Frontal cortex (tissue), 3 donors: ENCODE measurements at regions not wholly inside any gene's neighbourhood (a gene's known extent, or its start where the extent isn't known, plus 50 kb on each side); places are given as distances from the start of the nearest gene placed in this dataset.

Experiments
- DNase-seq, 2 donors: peaks; one replicate each; pipeline ENCODE4 v3.0.0; 2012; ENCODE audit warnings: low spot score in 2 of 2
- FAIRE-seq: peaks from 2 replicates; lab custom pipeline; 2012; peaks lifted over from hg19 to GRCh38; lab: Jason Lieb, UNC
- donor health status: control.
- donor health status: control.
- donor health status: control.

- DNase-seq, result no peak
Observed at GRCh38 chr3:67854663-67855062, 200.3 kb upstream of the SUCLG2 start.

DNA sequence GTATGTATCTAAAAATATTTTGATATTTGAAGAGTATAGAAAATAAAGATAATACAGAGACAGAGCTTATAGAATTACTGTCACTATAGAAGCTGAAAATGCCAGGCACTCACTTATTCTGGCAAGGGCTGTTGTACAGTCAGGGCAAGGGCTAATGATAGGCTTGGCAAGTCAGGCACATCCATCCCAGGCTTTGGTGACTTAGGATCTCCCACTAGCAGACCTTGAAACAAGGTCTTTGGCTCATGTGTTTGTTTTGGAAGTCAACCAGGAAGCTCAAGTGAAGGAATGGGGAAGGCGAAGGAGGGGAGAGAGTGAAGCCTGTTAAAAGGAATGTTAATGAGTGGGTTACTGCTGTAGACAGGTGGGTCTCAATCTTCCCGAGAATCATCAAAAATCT is 199.1 kb upstream of the SUCLG2 start:
- FAIRE-seq (no peak), DNase-seq (no peak)

More at GRCh38 chr3:67854663-67855062, 200.3 kb upstream of the SUCLG2 start:
- no peak for FAIRE-seq

DNA sequence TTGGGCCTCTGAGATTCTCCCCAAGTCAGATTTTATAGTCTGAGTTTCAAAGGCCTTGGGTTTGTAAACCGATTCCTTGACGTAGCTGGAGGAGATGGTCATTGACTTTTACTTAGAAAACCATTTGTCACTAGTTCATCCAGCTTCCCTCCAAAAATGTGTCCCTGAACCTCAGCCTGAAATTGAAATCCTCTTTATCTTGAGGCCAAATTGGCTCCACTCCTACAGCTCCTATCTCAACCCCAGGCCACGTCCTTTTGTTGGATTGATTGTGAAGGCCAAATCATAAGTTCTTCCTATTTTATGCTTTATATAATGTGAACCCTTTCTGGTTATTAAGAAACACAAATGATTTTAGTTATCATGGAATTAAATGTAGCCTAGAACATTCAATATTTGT is 193.9 kb upstream of the SUCLG2 start:
- DNase-seq, result no peak
- FAIRE-seq, result no peak

GRCh38 chr3:67846166-67846565 is 191.8 kb upstream of the SUCLG2 start:
- DNase-seq (no peak), FAIRE-seq (no peak)

DNA sequence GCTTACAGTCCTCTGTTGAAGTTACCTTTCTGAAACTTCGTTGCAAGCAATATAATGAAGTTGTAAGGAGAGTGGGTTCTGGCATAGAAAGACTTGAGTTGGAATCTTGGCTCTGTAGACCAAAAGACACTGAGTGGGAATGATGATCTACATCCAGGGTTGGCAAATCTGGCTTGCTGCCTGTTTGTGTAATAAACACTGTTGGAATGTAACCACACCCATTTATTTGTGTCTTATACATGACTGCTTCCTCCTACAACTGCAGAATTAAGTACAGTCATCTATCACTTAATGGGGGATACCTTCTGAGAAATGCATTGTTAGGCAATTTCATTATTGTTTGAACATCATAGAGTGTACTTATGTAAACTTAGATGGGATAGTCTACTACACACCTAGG is 178.4 kb upstream of the SUCLG2 start:
- DNase-seq, result no peak
- FAIRE-seq, result no peak

GRCh38 chr3:67831262-67831661 is 176.8 kb upstream of the SUCLG2 start:
- DNase-seq (no peak), FAIRE-seq (no peak)

- no peak for FAIRE-seq
- no peak for DNase-seq
Observed at GRCh38 chr3:67828486-67829010, 174.1 kb upstream of the SUCLG2 start.

DNA sequence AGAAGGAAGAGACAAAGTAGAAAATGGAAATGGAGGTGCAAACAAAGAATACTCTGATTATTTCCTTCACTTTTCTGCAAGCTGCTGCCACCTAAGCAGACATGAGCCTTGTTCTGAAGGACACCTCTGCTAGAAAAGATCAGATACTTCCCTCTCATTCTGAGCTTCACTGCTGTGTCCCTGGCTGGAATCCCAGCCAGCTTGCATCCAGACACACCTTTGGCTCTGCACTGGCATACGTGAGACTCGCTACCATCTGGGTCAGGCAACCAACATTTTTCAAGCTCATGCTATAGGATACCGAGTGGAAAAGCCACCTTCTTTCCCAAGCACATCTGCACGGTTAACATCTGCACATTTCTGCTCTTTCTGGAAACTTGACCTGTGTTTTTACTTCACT is 166.7 kb upstream of the SUCLG2 start:
- DNase-seq, result no peak
- no peak for FAIRE-seq

DNA sequence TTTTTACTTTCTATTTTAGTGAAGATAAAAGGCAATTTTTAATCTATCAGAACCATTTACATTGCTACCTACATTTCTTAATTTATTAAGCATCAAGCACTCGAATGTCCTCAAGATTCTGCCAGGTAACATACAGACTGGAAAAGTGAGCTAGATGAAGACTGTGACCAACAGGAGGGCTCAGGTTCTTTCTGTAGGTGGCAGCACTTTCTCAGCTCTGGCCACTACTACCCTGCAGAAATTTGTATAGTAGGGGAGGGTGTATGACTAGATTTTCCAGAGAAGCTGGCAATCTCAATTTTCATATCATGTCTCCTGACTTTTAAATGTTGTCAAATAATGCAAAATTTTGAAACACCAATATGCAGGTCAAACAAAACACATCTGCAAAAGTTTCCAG is 165.0 kb upstream of the SUCLG2 start:
- FAIRE-seq, result no peak

DNA sequence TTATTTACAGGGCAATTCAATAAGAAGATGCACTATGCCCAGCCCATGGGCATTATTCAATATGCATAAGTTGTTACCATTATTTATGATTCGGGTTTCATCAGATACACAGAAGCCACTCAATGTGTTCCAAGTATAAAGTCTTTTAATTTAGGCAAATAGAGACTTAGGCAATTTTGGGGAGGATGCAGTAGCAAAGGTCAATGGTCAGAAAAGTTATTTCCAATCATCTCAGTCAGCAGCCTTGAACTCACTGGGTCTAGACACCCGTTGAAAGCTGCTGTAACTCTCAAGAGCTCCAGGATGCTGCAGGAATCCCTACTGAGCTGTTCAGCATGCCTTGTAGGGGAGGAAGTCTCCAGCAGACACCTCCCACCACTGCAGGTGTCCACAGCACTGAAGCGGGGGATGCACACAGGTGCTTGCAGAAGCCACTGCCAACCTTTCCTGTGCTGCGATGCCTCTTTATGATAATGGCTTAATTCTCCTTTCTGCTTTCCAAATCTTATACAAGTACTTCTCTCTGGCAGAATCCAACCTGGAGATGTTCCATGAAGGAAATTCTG is 155.0 kb upstream of the SUCLG2 start:
- no peak for DNase-seq
- no peak for FAIRE-seq

More for the DNA sequence above, 165.0 kb upstream of the SUCLG2 start:
- no peak for DNase-seq

- no peak for DNase-seq
- no peak for FAIRE-seq
Observed at GRCh38 chr3:67808906-67809305, 154.5 kb upstream of the SUCLG2 start.

GRCh38 chr3:67804578-67804977 is 150.2 kb upstream of the SUCLG2 start:
- DNase-seq (no peak), FAIRE-seq (no peak)

DNA sequence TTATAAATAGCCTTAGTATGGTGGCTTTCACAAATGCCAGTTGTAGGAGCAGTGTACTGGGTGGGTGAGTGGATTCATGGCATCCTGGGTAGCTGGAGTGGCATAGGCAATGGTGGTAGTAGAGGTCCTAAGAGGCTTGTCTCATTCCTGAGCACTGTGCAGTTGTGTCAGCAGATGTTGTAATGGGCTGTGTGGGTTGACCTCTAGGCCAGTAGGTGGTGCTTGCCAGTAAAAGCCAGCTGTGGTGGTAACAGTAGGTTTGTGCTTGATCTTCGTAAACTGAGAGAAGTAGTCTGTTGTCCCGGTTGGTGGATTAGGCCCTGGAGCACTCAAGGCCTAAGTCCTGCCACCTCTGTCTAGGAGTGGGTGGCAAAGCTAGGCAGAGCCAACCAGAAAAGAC is 149.7 kb upstream of the SUCLG2 start:
- FAIRE-seq (no peak), DNase-seq (no peak)

DNA sequence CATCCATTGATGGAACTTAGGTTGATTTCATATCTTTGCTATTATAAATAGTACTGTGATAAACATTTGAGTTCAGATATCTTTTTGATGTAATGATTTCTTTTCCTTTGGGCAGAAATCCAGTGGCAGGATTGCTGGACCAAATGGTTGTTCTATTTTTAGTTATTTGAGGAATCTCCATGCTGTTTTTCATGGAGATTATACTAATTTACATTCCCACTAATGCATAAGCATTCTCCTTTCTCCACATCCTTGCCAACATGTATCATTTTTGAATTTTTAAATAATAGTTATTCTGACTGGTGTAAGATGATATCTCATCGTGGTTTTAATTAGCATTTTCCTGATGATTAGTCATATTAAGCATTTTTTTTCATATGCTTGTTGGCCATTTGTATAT is 144.0 kb upstream of the SUCLG2 start:
- FAIRE-seq, result no peak
- DNase-seq, result no peak

DNA sequence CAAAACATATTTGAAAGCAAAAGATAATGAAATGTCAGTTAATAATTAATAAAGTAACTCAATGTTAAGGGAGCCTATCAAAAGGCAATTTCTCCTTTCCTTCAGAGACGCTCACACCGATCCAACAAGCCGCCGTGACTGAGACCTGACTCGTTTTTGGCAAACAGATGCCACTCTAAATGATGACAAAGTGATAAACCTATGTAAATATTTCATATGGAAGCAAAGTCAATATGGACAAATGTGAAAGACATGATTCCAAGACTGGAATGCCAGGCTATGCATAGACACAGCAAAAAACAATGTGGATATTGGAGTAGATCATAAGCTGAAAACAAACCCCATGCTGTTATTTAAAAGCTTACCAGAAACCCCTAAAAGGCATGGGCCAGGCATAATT is 137.2 kb upstream of the SUCLG2 start:
- FAIRE-seq (no peak), DNase-seq (no peak)

GRCh38 chr3:67790043-67790442 is 135.6 kb upstream of the SUCLG2 start:
- DNase-seq (no peak), FAIRE-seq (no peak)

DNA sequence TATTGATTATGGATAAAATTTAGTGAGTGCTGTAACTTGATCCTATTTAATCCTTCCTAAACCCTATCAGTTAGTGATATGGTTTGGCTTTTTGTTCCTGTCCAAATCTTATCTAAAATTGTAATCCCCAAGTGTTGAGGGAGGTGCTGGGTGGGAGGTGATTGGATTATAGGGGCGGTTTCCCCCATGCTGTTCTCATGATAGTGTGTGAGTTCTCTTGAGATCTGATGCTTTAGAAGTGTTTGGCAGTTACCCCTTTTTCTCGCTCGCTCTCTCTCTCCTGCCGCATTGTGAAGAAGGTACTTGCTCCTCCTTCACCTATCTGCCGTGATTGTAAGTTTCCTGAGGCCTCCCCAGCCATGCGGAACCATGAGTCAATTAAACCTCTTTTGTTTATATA is 134.0 kb upstream of the SUCLG2 start:
- no peak for DNase-seq
- FAIRE-seq, result no peak

DNA sequence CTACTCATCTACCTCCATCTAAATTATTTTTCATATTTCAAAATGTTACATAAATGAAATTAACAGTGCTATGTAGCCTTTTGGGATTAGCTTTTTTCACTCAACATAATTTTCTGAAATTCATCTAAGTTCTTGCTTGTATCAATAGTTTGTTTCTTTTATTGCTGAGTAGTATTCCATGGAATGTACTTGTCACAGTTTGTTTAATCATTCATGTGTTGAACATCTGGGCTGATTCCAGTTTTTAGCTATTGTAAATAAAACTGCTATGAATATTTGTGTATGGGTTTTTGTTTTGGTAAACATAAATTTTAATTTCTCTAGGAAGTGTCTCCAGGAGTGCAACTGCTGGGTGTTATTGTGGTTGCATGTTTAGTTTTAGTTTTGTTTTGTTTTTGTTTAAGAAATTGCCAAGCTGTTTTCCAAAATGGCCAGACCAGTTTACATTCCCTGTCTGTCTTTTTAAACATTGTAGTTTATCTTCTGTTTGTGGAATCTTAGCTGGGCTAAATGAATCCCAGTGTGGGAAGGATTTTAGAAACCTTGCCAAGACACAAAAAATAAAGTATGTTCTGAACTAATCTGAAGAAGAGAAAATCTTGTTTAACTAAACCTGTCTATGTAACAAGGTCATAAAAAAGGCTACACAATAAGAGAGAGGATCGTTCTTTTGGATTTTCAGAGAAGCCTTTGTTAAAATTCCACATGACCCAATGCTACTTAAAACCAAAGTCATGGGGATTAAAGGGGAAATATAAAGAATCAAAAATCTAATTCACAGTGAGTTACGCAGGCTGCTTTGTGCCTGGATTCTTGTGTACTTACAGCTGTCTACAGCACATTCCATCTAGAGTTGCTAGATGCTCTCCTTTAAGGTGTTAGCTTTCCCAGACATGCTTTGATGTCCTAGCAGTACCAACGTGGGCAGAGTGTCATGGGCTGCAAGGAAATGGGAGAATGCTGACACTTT is 129.2 kb upstream of the SUCLG2 start:
- DNase-seq, result no peak
- no peak for FAIRE-seq

- DNase-seq (no peak), FAIRE-seq (no peak)
Observed at GRCh38 chr3:67781871-67782270, 127.5 kb upstream of the SUCLG2 start.

DNA sequence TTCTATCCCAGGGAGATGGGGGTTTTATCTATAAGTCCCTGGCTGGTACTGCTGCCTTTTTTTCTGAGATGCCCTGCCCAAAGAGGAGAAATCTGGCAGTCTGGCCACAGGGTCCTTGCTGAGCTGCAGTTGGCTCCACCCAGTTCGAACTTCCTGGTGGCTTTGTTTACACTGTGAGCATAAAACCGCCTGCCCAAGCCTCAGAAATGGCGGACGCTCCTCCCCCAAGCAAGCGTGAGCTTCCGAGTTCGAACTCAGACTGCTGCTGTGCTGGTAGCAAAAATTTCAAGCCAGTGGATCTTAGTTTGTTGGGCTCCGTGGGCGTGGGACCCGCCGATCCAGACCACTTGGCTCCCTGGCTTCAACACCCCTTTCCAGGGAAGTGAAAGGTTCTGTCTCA is 126.8 kb upstream of the SUCLG2 start:
- no peak for FAIRE-seq
- no peak for DNase-seq

GRCh38 chr3:67774676-67775075 is 120.3 kb upstream of the SUCLG2 start:
- DNase-seq, result no peak
- no peak for FAIRE-seq
